ENCODE measurements at regions not wholly inside any gene's neighbourhood (a gene's known extent, or its start where the extent isn't known, plus 50 kb on each side); places are given as distances from the start of the nearest gene placed in this dataset.

GRCh38 chr18:73975266-73975665 lies 172.4 kb downstream of the FBXO15 start:
- H3K4me3 ChIP-seq = no peak overlapping the region
- H3K4me1 ChIP-seq = no peaks in the 10 kb centered on the region
- H3K9me3 ChIP-seq = no peaks in the 10 kb centered on the region
- H3K36me3 ChIP-seq = no peaks in the 10 kb centered on the region
- 59% methylated on average over 7 of the region's 7 CpGs for WGBS
- TF ChIP-seq, protein P1, sequence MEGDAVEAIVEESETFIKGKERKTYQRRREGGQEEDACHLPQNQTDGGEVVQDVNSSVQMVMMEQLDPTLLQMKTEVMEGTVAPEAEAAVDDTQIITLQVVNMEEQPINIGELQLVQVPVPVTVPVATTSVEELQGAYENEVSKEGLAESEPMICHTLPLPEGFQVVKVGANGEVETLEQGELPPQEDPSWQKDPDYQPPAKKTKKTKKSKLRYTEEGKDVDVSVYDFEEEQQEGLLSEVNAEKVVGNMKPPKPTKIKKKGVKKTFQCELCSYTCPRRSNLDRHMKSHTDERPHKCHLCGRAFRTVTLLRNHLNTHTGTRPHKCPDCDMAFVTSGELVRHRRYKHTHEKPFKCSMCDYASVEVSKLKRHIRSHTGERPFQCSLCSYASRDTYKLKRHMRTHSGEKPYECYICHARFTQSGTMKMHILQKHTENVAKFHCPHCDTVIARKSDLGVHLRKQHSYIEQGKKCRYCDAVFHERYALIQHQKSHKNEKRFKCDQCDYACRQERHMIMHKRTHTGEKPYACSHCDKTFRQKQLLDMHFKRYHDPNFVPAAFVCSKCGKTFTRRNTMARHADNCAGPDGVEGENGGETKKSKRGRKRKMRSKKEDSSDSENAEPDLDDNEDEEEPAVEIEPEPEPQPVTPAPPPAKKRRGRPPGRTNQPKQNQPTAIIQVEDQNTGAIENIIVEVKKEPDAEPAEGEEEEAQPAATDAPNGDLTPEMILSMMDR (IDR thresholded peaks at IDR 0.05) = no peak
- TF ChIP-seq EP300 (IDR thresholded peaks at IDR 0.05) (no peak), POLR2AphosphoS5 (IDR thresholded peaks at IDR 0.05) (no peak), POLR2A (IDR thresholded peaks at IDR 0.05; ENCODE audit: low read depth) (no peak)
- no peak overlapping the region for H3K27ac ChIP-seq (replicated peaks in 1 of 4)
- peaks cover 0 to 8% (median 0%) of the 10 kb centered on the region in 4 donors for H3K27me3 ChIP-seq
- intact Hi-C loops (cut with DNase I) = no loop called here
- DNase-seq (ENCODE audit: extremely low spot score) = peak; percentile 50

DNA sequence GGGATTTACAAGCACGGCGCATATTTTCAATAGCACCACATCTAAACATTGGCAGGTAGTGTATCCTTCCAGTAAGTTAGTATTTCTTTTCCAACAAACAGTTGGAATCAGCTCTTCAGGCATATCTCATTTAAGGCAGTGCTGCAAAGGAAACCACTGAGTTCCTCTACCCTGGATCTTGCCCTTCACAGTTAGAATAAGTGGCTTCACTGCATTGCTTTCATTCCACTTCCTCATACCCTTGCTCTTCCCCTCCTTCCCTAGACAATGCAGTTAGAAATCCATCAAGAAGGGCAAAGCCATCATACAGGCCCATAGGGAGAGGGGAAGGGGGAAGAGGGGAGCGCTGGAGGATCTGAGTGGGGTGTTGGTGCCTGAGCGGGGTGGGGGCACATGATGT lies 173.7 kb downstream of the FBXO15 start:
- no peak for TF ChIP-seq POLR2AphosphoS5 (IDR thresholded peaks at IDR 0.05)
- TF ChIP-seq POLR2A (IDR thresholded peaks at IDR 0.05; ENCODE audit: low read depth) = no peak
- no peak for TF ChIP-seq EP300 (IDR thresholded peaks at IDR 0.05)
- TF ChIP-seq, protein P1 (IDR thresholded peaks at IDR 0.05) = no peak

GRCh38 chr18:73966954-73967353 lies 180.7 kb downstream of the FBXO15 start:
- TF ChIP-seq, protein P1 (IDR thresholded peaks at IDR 0.05) = no peak
- no peak for TF ChIP-seq EP300 (IDR thresholded peaks at IDR 0.05)
- TF ChIP-seq POLR2A (IDR thresholded peaks at IDR 0.05; ENCODE audit: low read depth) = no peak
- no peaks in the 10 kb centered on the region for H3K9me3 ChIP-seq
- 66% methylated on average over 2 of the region's 2 CpGs for WGBS
- H3K36me3 ChIP-seq = no peaks in the 10 kb centered on the region
- H3K27me3 ChIP-seq = peaks cover 0 to 7% (median 0%) of the 10 kb centered on the region in 4 donors
- H3K4me1 ChIP-seq = no peaks in the 10 kb centered on the region
- H3K27ac ChIP-seq (replicated peaks in 1 of 4) = no peak overlapping the region
- no peak overlapping the region for H3K4me3 ChIP-seq
- no peak for DNase-seq (ENCODE audit: extremely low spot score)
- intact Hi-C loops (cut with DNase I) = no loop called here

More for the DNA sequence above, 173.7 kb downstream of the FBXO15 start:
- Histone ChIP-seq H3K27ac (replicated peaks in 1 of 4) (no peak overlapping the region), H3K36me3 (no peaks in the 10 kb centered on the region), H3K9me3 (no peaks in the 10 kb centered on the region), H3K4me1 (no peaks in the 10 kb centered on the region), H3K4me3 (no peak overlapping the region), H3K27me3 (peaks cover 0 to 8% (median 0%) of the 10 kb centered on the region in 4 donors)
- WGBS = 95% methylated on average over 4 of the region's 4 CpGs
- intact Hi-C loops (cut with DNase I) = no loop called here
- peak; percentile 75 for DNase-seq (ENCODE audit: extremely low spot score)

- Histone ChIP-seq H3K4me3 (no peak overlapping the region), H3K27me3 (peaks cover 0 to 22% (median 0%) of the 10 kb centered on the region in 4 donors), H3K9me3 (no peaks in the 10 kb centered on the region), H3K36me3 (no peaks in the 10 kb centered on the region), H3K27ac (replicated peaks in 1 of 4) (no peak overlapping the region), H3K4me1 (no peaks in the 10 kb centered on the region)
- TF ChIP-seq POLR2AphosphoS5 (IDR thresholded peaks at IDR 0.05) (no peak), EP300 (IDR thresholded peaks at IDR 0.05) (no peak), POLR2A (IDR thresholded peaks at IDR 0.05; ENCODE audit: low read depth) (no peak)
- TF ChIP-seq, protein P1 (IDR thresholded peaks at IDR 0.05) = no peak
- peak; percentile 82 for DNase-seq (ENCODE audit: extremely low spot score)
- 63% methylated on average over 3 of the region's 3 CpGs for WGBS
- intact Hi-C loops (cut with DNase I) = no loop called here
These were observed 185.4 kb downstream of the FBXO15 start for GRCh38 chr18:73962256-73962655.

GRCh38 chr18:73961804-73962203 lies 185.8 kb downstream of the FBXO15 start:
- intact Hi-C loops (cut with DNase I) = no loop called here
- Histone ChIP-seq H3K4me1 (no peaks in the 10 kb centered on the region), H3K4me3 (no peak overlapping the region), H3K9me3 (no peaks in the 10 kb centered on the region), H3K36me3 (no peaks in the 10 kb centered on the region), H3K27ac (replicated peaks in 1 of 4) (no peak overlapping the region), H3K27me3 (peaks cover 0 to 22% (median 0%) of the 10 kb centered on the region in 4 donors)
- no peak for DNase-seq (ENCODE audit: extremely low spot score)
- TF ChIP-seq POLR2AphosphoS5 (IDR thresholded peaks at IDR 0.05) (no peak), EP300 (IDR thresholded peaks at IDR 0.05) (no peak), POLR2A (IDR thresholded peaks at IDR 0.05; ENCODE audit: low read depth) (no peak)
- TF ChIP-seq, protein P1 (IDR thresholded peaks at IDR 0.05) = no peak
